ENCODE measurements at regions not wholly inside any gene's neighbourhood (a gene's known extent, or its start where the extent isn't known, plus 50 kb on each side); places are given as distances from the start of the nearest gene placed in this dataset.

DNA sequence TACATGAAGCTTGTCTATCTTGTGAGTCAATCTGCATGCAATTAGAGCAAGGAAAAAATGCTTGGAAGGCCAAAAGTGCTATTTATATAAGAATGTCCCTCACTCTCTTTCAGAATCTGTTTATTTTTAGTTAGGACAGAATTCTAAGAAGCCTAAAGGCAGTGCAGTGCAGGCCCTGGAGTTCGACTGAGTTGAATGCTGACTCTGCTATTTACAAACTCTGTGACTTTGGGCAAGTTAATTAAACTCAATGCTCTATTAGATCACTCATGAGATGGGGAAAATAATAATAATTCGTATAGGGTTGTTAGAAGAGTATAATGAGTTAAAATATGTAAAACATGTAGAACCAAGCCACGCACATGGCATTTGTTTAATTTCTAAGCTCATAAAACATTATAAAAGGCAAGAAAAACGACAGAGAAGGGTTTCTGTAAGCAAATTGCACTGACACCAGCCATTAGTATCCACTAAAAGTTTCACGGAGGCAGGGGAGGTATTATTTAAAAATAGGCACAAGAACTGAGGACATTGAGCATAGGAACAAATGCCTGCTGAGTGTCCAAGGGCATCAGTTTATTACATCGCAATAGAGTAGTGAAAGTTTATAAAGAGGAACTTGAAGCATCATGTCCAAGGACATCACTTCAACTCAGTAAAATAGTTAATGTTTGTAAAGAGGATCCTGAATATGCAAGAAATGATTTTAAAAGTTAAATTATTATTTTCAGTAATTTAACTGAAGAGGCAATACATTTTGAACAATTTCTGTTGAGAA is 115.0 kb upstream of the INPP4B start:
- TF ChIP-seq SOX13 (IDR thresholded peaks at IDR 0.05) (no peak), SOX13 (CRISPR knock-in tag; conservative IDR thresholded peaks at IDR 0.05 in 1 of 2, IDR thresholded peaks at IDR 0.05 in 1 of 2) (no peak), FOXJ3 (CRISPR knock-in tag; IDR thresholded peaks at IDR 0.05; ENCODE audit: borderline replicate concordance) (no peak), NCOA1 (CRISPR knock-in tag; IDR thresholded peaks at IDR 0.05) (no peak), SRY (CRISPR knock-in tag; IDR thresholded peaks at IDR 0.05) (no peak), POLR2AphosphoS5 (IDR thresholded peaks at IDR 0.05; ENCODE audit: low read depth, low read length) (no peak), NFE2L2 (IDR thresholded peaks at IDR 0.05; ENCODE audit: low read length) (no peak)
- TF ChIP-seq, protein P1, sequence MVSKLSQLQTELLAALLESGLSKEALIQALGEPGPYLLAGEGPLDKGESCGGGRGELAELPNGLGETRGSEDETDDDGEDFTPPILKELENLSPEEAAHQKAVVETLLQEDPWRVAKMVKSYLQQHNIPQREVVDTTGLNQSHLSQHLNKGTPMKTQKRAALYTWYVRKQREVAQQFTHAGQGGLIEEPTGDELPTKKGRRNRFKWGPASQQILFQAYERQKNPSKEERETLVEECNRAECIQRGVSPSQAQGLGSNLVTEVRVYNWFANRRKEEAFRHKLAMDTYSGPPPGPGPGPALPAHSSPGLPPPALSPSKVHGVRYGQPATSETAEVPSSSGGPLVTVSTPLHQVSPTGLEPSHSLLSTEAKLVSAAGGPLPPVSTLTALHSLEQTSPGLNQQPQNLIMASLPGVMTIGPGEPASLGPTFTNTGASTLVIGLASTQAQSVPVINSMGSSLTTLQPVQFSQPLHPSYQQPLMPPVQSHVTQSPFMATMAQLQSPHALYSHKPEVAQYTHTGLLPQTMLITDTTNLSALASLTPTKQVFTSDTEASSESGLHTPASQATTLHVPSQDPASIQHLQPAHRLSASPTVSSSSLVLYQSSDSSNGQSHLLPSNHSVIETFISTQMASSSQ (IDR thresholded peaks at IDR 0.05; ENCODE audit: low read depth) = no peak
- TF ChIP-seq, protein P1 (CRISPR knock-in tag; IDR thresholded peaks at IDR 0.05; ENCODE audit: borderline replicate concordance) = no peak
- TF ChIP-seq, protein P2, sequence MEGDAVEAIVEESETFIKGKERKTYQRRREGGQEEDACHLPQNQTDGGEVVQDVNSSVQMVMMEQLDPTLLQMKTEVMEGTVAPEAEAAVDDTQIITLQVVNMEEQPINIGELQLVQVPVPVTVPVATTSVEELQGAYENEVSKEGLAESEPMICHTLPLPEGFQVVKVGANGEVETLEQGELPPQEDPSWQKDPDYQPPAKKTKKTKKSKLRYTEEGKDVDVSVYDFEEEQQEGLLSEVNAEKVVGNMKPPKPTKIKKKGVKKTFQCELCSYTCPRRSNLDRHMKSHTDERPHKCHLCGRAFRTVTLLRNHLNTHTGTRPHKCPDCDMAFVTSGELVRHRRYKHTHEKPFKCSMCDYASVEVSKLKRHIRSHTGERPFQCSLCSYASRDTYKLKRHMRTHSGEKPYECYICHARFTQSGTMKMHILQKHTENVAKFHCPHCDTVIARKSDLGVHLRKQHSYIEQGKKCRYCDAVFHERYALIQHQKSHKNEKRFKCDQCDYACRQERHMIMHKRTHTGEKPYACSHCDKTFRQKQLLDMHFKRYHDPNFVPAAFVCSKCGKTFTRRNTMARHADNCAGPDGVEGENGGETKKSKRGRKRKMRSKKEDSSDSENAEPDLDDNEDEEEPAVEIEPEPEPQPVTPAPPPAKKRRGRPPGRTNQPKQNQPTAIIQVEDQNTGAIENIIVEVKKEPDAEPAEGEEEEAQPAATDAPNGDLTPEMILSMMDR (CRISPR knock-in tag; IDR thresholded peaks at IDR 0.05) = no peak
